ENCODE measurements at regions not wholly inside any gene's neighbourhood (a gene's known extent, or its start where the extent isn't known, plus 50 kb on each side); places are given as distances from the start of the nearest gene placed in this dataset.

DNA sequence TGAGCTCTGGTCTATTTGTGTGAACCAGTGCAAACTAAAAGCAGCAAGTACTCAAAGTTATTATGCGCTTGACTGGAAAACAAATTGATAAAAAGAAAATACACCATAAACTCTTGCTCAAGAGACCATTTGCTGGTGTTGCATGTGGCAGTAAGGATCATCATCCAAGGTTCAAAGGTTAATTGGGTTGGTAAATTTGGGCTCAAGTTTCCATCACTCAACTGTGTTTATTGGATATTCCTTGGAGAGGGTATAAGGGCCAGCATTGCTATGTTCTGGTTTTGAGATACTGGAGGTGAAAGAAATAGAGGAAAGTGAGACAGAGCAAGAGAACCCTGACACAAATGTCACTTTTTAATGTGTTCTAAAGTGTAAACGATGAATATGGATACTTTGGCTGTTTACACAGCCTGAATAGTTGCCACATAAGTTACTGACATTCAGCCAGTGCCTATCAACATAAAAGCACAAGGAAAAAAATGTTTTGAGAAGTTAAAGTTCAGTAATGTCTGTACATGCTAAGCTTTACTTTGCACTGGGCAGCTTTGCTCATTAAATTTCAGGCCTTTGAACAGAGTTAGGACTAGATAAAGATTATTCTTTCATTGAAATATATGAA lies 736.1 kb downstream of the HDGFL1 start:
- TF ChIP-seq, protein P1, sequence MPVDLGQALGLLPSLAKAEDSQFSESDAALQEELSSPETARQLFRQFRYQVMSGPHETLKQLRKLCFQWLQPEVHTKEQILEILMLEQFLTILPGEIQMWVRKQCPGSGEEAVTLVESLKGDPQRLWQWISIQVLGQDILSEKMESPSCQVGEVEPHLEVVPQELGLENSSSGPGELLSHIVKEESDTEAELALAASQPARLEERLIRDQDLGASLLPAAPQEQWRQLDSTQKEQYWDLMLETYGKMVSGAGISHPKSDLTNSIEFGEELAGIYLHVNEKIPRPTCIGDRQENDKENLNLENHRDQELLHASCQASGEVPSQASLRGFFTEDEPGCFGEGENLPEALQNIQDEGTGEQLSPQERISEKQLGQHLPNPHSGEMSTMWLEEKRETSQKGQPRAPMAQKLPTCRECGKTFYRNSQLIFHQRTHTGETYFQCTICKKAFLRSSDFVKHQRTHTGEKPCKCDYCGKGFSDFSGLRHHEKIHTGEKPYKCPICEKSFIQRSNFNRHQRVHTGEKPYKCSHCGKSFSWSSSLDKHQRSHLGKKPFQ (tag by site-specific recombination; IDR thresholded peaks at IDR 0.05), result no peak
- TF ChIP-seq, protein P2, sequence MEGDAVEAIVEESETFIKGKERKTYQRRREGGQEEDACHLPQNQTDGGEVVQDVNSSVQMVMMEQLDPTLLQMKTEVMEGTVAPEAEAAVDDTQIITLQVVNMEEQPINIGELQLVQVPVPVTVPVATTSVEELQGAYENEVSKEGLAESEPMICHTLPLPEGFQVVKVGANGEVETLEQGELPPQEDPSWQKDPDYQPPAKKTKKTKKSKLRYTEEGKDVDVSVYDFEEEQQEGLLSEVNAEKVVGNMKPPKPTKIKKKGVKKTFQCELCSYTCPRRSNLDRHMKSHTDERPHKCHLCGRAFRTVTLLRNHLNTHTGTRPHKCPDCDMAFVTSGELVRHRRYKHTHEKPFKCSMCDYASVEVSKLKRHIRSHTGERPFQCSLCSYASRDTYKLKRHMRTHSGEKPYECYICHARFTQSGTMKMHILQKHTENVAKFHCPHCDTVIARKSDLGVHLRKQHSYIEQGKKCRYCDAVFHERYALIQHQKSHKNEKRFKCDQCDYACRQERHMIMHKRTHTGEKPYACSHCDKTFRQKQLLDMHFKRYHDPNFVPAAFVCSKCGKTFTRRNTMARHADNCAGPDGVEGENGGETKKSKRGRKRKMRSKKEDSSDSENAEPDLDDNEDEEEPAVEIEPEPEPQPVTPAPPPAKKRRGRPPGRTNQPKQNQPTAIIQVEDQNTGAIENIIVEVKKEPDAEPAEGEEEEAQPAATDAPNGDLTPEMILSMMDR (tag by site-specific recombination; IDR thresholded peaks at IDR 0.05), result no peak
- TF ChIP-seq ZNF274 (IDR thresholded peaks at IDR 0.05; ENCODE audit: low read length) (no peak), ZNF274 (tag by site-specific recombination; IDR thresholded peaks at IDR 0.05; ENCODE audit: borderline replicate concordance) (no peak), ZNF560 (tag by site-specific recombination; IDR thresholded peaks at IDR 0.05; ENCODE audit: borderline replicate concordance) (no peak), WT1 (tag by site-specific recombination; IDR thresholded peaks at IDR 0.05) (no peak), ZXDB (tag by site-specific recombination; IDR thresholded peaks at IDR 0.05) (no peak), ZNF707 (tag by site-specific recombination; IDR thresholded peaks at IDR 0.05) (no peak), ZNF585B (tag by site-specific recombination; IDR thresholded peaks at IDR 0.05) (no peak), ZNF114 (tag by site-specific recombination; IDR thresholded peaks at IDR 0.05) (no peak)
- TF ChIP-seq, protein P3, sequence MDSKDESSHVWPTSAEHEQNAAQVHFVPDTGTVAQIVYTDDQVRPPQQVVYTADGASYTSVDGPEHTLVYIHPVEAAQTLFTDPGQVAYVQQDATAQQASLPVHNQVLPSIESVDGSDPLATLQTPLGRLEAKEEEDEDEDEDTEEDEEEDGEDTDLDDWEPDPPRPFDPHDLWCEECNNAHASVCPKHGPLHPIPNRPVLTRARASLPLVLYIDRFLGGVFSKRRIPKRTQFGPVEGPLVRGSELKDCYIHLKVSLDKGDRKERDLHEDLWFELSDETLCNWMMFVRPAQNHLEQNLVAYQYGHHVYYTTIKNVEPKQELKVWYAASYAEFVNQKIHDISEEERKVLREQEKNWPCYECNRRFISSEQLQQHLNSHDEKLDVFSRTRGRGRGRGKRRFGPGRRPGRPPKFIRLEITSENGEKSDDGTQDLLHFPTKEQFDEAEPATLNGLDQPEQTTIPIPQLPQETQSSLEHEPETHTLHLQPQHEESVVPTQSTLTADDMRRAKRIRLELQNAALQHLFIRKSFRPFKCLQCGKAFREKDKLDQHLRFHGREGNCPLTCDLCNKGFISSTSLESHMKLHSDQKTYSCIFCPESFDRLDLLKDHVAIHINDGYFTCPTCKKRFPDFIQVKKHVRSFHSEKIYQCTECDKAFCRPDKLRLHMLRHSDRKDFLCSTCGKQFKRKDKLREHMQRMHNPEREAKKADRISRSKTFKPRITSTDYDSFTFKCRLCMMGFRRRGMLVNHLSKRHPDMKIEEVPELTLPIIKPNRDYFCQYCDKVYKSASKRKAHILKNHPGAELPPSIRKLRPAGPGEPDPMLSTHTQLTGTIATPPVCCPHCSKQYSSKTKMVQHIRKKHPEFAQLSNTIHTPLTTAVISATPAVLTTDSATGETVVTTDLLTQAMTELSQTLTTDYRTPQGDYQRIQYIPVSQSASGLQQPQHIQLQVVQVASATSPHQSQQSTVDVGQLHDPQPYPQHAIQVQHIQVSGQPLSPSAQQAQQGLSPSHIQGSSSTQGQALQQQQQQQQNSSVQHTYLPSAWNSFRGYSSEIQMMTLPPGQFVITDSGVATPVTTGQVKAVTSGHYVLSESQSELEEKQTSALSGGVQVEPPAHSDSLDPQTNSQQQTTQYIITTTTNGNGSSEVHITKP (tag by site-specific recombination; IDR thresholded peaks at IDR 0.05), result no peak
- TF ChIP-seq, protein P4, sequence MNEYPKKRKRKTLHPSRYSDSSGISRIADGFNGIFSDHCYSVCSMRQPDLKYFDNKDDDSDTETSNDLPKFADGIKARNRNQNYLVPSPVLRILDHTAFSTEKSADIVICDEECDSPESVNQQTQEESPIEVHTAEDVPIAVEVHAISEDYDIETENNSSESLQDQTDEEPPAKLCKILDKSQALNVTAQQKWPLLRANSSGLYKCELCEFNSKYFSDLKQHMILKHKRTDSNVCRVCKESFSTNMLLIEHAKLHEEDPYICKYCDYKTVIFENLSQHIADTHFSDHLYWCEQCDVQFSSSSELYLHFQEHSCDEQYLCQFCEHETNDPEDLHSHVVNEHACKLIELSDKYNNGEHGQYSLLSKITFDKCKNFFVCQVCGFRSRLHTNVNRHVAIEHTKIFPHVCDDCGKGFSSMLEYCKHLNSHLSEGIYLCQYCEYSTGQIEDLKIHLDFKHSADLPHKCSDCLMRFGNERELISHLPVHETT (tag by site-specific recombination; IDR thresholded peaks at IDR 0.05), result no peak
